Vagina (tissue), 2 donors: ENCODE measurements at regions not wholly inside any gene's neighbourhood (a gene's known extent, or its start where the extent isn't known, plus 50 kb on each side); places are given as distances from the start of the nearest gene placed in this dataset.

ENCODE experiments used
- POLR2A ChIP-seq, 2 donors: fragments of 450-650 bp; IDR thresholded peaks; one replicate each; pipeline ENCODE4 v1.6.1; 2017; ENCODE audit warnings: antibody characterized with exemption in 2 of 2, mild to moderate bottlenecking in 2 of 2, moderate library complexity in 2 of 2
- POLR2AphosphoS5 ChIP-seq, 2 donors: sonication (generic); formaldehyde crosslinking; IDR thresholded peaks; one replicate each; pipeline ENCODE4 v1.9.0; 2017; ENCODE audit warnings: antibody characterized with exemption in 2 of 2, mild to moderate bottlenecking in 2 of 2, low read depth in 1 of 2; ENCODE audit not compliant: insufficient read depth in 1 of 2
- TF ChIP-seq, protein P1 (sequence below), 3 experiments: fragments of 450-650 bp in 2 of 3; fragments of 200-600 bp in 1 of 3; sonication (generic) in 1 of 3; IDR thresholded peaks; one replicate each; pipeline ENCODE4 v1.5.1; 2017 to 2019; ENCODE audit warnings: antibody characterized with exemption in 3 of 3, mild to moderate bottlenecking in 2 of 3, moderate library complexity in 2 of 3

GRCh38 chr4:27775156-27775555, 914.5 kb downstream of the STIM2 start:
- TF ChIP-seq, protein P1, sequence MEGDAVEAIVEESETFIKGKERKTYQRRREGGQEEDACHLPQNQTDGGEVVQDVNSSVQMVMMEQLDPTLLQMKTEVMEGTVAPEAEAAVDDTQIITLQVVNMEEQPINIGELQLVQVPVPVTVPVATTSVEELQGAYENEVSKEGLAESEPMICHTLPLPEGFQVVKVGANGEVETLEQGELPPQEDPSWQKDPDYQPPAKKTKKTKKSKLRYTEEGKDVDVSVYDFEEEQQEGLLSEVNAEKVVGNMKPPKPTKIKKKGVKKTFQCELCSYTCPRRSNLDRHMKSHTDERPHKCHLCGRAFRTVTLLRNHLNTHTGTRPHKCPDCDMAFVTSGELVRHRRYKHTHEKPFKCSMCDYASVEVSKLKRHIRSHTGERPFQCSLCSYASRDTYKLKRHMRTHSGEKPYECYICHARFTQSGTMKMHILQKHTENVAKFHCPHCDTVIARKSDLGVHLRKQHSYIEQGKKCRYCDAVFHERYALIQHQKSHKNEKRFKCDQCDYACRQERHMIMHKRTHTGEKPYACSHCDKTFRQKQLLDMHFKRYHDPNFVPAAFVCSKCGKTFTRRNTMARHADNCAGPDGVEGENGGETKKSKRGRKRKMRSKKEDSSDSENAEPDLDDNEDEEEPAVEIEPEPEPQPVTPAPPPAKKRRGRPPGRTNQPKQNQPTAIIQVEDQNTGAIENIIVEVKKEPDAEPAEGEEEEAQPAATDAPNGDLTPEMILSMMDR (IDR thresholded peaks at IDR 0.05), result no peak
- TF ChIP-seq POLR2A (IDR thresholded peaks at IDR 0.05) (no peak), POLR2AphosphoS5 (IDR thresholded peaks at IDR 0.05; ENCODE audit: insufficient read depth in 1 of 2, low read depth in 1 of 2) (no peak)
